Uterus (tissue), 2 donors: ENCODE measurements at regions not wholly inside any gene's neighbourhood (a gene's known extent, or its start where the extent isn't known, plus 50 kb on each side); places are given as distances from the start of the nearest gene placed in this dataset.

ENCODE experiments used
- POLR2A ChIP-seq, 2 donors: fragments of 450-650 bp; IDR thresholded peaks; one replicate each; pipeline ENCODE4 v1.6.1; 2016; ENCODE audit warnings: antibody characterized with exemption in 2 of 2, mild to moderate bottlenecking in 1 of 2, moderate library complexity in 1 of 2
- TF ChIP-seq, protein P1 (sequence below), 4 experiments: fragments of 200-600 bp in 2 of 4; fragments of 450-650 bp in 2 of 4; sonication (generic) in 2 of 4; IDR thresholded peaks; one replicate each; pipeline ENCODE4 v1.5.1; 2016 to 2019; ENCODE audit warnings: antibody characterized with exemption in 4 of 4, mild to moderate bottlenecking in 2 of 4, moderate library complexity in 1 of 4

GRCh38 chr14:44388306-44388705, 118.8 kb downstream of the FSCB start:
- TF ChIP-seq, protein P1, sequence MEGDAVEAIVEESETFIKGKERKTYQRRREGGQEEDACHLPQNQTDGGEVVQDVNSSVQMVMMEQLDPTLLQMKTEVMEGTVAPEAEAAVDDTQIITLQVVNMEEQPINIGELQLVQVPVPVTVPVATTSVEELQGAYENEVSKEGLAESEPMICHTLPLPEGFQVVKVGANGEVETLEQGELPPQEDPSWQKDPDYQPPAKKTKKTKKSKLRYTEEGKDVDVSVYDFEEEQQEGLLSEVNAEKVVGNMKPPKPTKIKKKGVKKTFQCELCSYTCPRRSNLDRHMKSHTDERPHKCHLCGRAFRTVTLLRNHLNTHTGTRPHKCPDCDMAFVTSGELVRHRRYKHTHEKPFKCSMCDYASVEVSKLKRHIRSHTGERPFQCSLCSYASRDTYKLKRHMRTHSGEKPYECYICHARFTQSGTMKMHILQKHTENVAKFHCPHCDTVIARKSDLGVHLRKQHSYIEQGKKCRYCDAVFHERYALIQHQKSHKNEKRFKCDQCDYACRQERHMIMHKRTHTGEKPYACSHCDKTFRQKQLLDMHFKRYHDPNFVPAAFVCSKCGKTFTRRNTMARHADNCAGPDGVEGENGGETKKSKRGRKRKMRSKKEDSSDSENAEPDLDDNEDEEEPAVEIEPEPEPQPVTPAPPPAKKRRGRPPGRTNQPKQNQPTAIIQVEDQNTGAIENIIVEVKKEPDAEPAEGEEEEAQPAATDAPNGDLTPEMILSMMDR (IDR thresholded peaks at IDR 0.05), result no peak
- no peak for TF ChIP-seq POLR2A (IDR thresholded peaks at IDR 0.05)
